ENCODE measurements at regions not wholly inside any gene's neighbourhood (a gene's known extent, or its start where the extent isn't known, plus 50 kb on each side); places are given as distances from the start of the nearest gene placed in this dataset.

- TF ChIP-seq POLR2AphosphoS5 (IDR thresholded peaks at IDR 0.05; ENCODE audit: low read depth, low read length), result no peak
- TF ChIP-seq CEBPB (IDR thresholded peaks at IDR 0.05; ENCODE audit: low read depth), result no peak
- TF ChIP-seq CTCF (IDR thresholded peaks at IDR 0.05 in 2 of 3, conservative IDR thresholded peaks at IDR 0.05 in 1 of 3; ENCODE audit: borderline replicate concordance in 1 of 3, insufficient read depth in 1 of 3, low read depth in 2 of 3, low read length in 2 of 3), result no peak
- no peak for TF ChIP-seq SIN3A (IDR thresholded peaks at IDR 0.05; ENCODE audit: low read depth)
These were observed 574.1 kb downstream of the PTPRU start for GRCh38 chr1:29810121-29811120.

Data from HCT116 (cell line).